Fibroblast of the aortic adventitia (primary cell): ENCODE measurements at regions not wholly inside any gene's neighbourhood (a gene's known extent, or its start where the extent isn't known, plus 50 kb on each side); places are given as distances from the start of the nearest gene placed in this dataset.
A peak's percentile ranks its signal among the peaks of the same experiment; 100 is the strongest.
"Not testable (repeated sequence)": the region's sequence is repeated elsewhere in the genome, so short reads cannot be mapped to it uniquely, and the experiment has no call there.

Experiments
- DNase-seq: peaks from one replicate; pipeline ENCODE4 v3.0.0-alpha.2; 2010; ENCODE audit warnings: low read depth
- H3K4me3 ChIP-seq: 2 replicates; pipeline ENCODE4 v1.5.1; 2011; ENCODE audit warnings: low read depth, mild to moderate bottlenecking, control low read depth, low read length, moderate library complexity
- CTCF ChIP-seq: IDR thresholded peaks from 2 replicates; pipeline ENCODE4 v1.5.1; 2011; ENCODE audit warnings: mild to moderate bottlenecking, low read length, control low read depth, inconsistent platforms; ENCODE audit not compliant: insufficient read depth

GRCh38 chr3:71930056-71930991, 145.4 kb upstream of the PROK2 start:
- H3K4me3 ChIP-seq = no peak overlapping the region
- TF ChIP-seq CTCF = peak; percentile 7
- DNase-seq = peak; percentile 73

GRCh38 chr3:71928212-71928611, 143.3 kb upstream of the PROK2 start:
- no peak for TF ChIP-seq CTCF
- no peak overlapping the region for H3K4me3 ChIP-seq
- no peak for DNase-seq

GRCh38 chr3:71927505-71928066, 142.6 kb upstream of the PROK2 start:
- no peak overlapping the region for H3K4me3 ChIP-seq
- no peak for TF ChIP-seq CTCF
- DNase-seq = no peak

GRCh38 chr3:71926616-71927015, 141.7 kb upstream of the PROK2 start:
- DNase-seq = no peak

GRCh38 chr3:71926262-71926600, 141.3 kb upstream of the PROK2 start:
- H3K4me3 ChIP-seq = no peak overlapping the region
- peak; percentile 18 for TF ChIP-seq CTCF
- peak; percentile 12 for DNase-seq

More at GRCh38 chr3:71926616-71927015, 141.7 kb upstream of the PROK2 start:
- H3K4me3 ChIP-seq = no peak overlapping the region
- TF ChIP-seq CTCF = no peak

GRCh38 chr3:71925511-71926261, 140.7 kb upstream of the PROK2 start:
- not testable (repeated sequence) for H3K4me3 ChIP-seq, DNase-seq

- DNase-seq = no peak
- no peak for TF ChIP-seq CTCF
- H3K4me3 ChIP-seq = no peak overlapping the region
Measured at GRCh38 chr3:71924721-71925120, 139.8 kb upstream of the PROK2 start.
